ENCODE measurements at regions not wholly inside any gene's neighbourhood (a gene's known extent, or its start where the extent isn't known, plus 50 kb on each side); places are given as distances from the start of the nearest gene placed in this dataset.

GRCh38 chr1:193699261-193699660 is 512.8 kb upstream of the B3GALT2 start:
- Histone ChIP-seq H3K4me3 (no peak overlapping the region), H3K9me2 (ENCODE audit: insufficient read depth) (no peaks in the 10 kb centered on the region), H3K27ac (no peak overlapping the region), H3K4me1 (replicated peaks; ENCODE audit: insufficient read depth) (no peaks in the 10 kb centered on the region), H3K36me3 (ENCODE audit: low read depth) (no peaks in the 10 kb centered on the region), H3K79me2 (ENCODE audit: low read depth) (no peaks in the 10 kb centered on the region), H3K9me3 (ENCODE audit: insufficient read depth, low read depth) (no peaks in the 10 kb centered on the region), H3K4me2 (no peak overlapping the region), H4K20me1 (ENCODE audit: insufficient read depth) (no peaks in the 10 kb centered on the region), H2AFZ (no peak overlapping the region), H3K27me3 (ENCODE audit: insufficient read depth, low read depth) (no peaks in the 10 kb centered on the region), H3F3A (ENCODE audit: insufficient read depth, low read depth) (no peaks in the 10 kb centered on the region)
- no TSS peak for BruUV-seq (replicated peaks)
- intact Hi-C loops (cut with micrococcal nuclease; ENCODE audit: unreplicated experiment) = no loop called here
- ChIA-PET CTCF (no interaction called here), POLR2A (ENCODE audit: unreplicated experiment) (no interaction called here)
- DNase-seq = no peak
- no peak for TF ChIP-seq CTCF (conservative IDR thresholded peaks at IDR 0.05)
- TF ChIP-seq EZH2 (IDR thresholded peaks at IDR 0.05; ENCODE audit: low read depth) = no peak

- H3K4me2 ChIP-seq = no peak overlapping the region
- DNase-seq = no peak
- intact Hi-C loops (cut with micrococcal nuclease; ENCODE audit: unreplicated experiment) = no loop called here
- TF ChIP-seq CTCF (conservative IDR thresholded peaks at IDR 0.05) (no peak), EZH2 (IDR thresholded peaks at IDR 0.05; ENCODE audit: low read depth) (no peak)
- no peaks in the 10 kb centered on the region for H4K20me1 ChIP-seq (ENCODE audit: insufficient read depth)
- H3K27me3 ChIP-seq (ENCODE audit: insufficient read depth, low read depth) = no peaks in the 10 kb centered on the region
- H3K4me1 ChIP-seq (replicated peaks; ENCODE audit: insufficient read depth) = no peaks in the 10 kb centered on the region
- H3K79me2 ChIP-seq (ENCODE audit: low read depth) = no peaks in the 10 kb centered on the region
- no peaks in the 10 kb centered on the region for H3F3A ChIP-seq (ENCODE audit: insufficient read depth, low read depth)
- BruUV-seq (replicated peaks) = no TSS peak
- H3K27ac ChIP-seq = no peak overlapping the region
- H3K4me3 ChIP-seq = no peak overlapping the region
- CTCF ChIA-PET = no interaction called here
- POLR2A ChIA-PET (ENCODE audit: unreplicated experiment) = no interaction called here
- H2AFZ ChIP-seq = no peak overlapping the region
- no peaks in the 10 kb centered on the region for H3K36me3 ChIP-seq (ENCODE audit: low read depth)
- H3K9me2 ChIP-seq (ENCODE audit: insufficient read depth) = no peaks in the 10 kb centered on the region
- H3K9me3 ChIP-seq (ENCODE audit: insufficient read depth, low read depth) = no peaks in the 10 kb centered on the region
Observed at GRCh38 chr1:193697776-193698175, 511.4 kb upstream of the B3GALT2 start.

- BruUV-seq (replicated peaks) = no TSS peak
- H3K4me2 ChIP-seq = no peak overlapping the region
- TF ChIP-seq CTCF (conservative IDR thresholded peaks at IDR 0.05) (no peak), EZH2 (IDR thresholded peaks at IDR 0.05; ENCODE audit: low read depth) (no peak)
- intact Hi-C loops (cut with micrococcal nuclease; ENCODE audit: unreplicated experiment) = no loop called here
- no peak overlapping the region for H3K27ac ChIP-seq
- ChIA-PET CTCF (no interaction called here), POLR2A (ENCODE audit: unreplicated experiment) (no interaction called here)
- H3K27me3 ChIP-seq (ENCODE audit: insufficient read depth, low read depth) = no peaks in the 10 kb centered on the region
- H4K20me1 ChIP-seq (ENCODE audit: insufficient read depth) = no peaks in the 10 kb centered on the region
- no peak for DNase-seq
- H3K4me3 ChIP-seq = no peak overlapping the region
- no peaks in the 10 kb centered on the region for H3K4me1 ChIP-seq (replicated peaks; ENCODE audit: insufficient read depth)
- H3K9me3 ChIP-seq (ENCODE audit: insufficient read depth, low read depth) = no peaks in the 10 kb centered on the region
- H3K36me3 ChIP-seq (ENCODE audit: low read depth) = no peaks in the 10 kb centered on the region
- H2AFZ ChIP-seq = no peak overlapping the region
- H3F3A ChIP-seq (ENCODE audit: insufficient read depth, low read depth) = no peaks in the 10 kb centered on the region
- no peaks in the 10 kb centered on the region for H3K79me2 ChIP-seq (ENCODE audit: low read depth)
- H3K9me2 ChIP-seq (ENCODE audit: insufficient read depth) = no peaks in the 10 kb centered on the region
Observed at GRCh38 chr1:193697115-193697762, 510.8 kb upstream of the B3GALT2 start.

Data from PC-9 (cell line).